ENCODE measurements at regions not wholly inside any gene's neighbourhood (a gene's known extent, or its start where the extent isn't known, plus 50 kb on each side); places are given as distances from the start of the nearest gene placed in this dataset.

GRCh38 chr3:72698154-72698917 lies 149.9 kb downstream of the SHQ1 start:
- DNase-seq, result no peak

DNA sequence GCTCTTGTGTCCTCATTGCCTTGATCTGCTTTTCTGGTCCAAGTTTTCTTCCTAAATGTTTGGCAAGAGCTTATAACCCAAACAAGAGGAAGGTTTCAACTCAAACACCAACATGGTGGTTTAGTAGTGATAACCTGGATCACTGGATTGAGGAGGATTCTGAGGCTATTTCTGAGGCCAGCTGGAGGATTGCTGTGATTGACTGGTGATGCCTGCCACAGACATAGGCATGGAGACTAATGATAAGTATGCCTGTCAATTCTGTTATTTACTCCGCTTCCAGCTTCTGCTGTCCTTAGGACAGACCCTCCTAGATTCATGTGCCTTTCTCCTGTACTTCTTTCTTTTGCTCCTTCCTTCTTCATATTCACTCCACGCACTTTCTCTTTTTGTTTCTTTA lies 150.5 kb downstream of the SHQ1 start:
- DNase-seq, result no peak

- DNase-seq, result no peak
Observed at GRCh38 chr3:72696815-72697214, 151.4 kb downstream of the SHQ1 start.

DNA sequence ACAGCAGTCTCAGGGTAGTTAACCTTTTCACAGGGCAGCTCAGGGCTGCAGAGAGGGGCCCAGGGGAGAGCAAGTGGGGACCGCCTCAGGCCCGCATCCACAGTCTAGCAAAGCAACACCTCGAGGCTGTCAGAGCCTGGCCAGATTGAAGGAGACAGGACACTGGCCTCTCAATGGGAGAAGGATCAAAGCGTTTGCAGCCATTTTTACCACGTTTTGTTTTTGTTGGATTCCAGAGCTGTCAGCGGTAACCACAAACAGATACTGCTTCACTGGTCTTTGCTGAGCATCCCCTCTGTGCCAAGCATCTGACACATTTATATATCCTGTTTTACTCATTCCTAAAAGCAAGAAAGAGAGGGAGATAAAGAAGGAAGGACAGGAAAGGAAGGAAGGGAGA lies 153.8 kb downstream of the SHQ1 start:
- DNase-seq, result no peak

DNA sequence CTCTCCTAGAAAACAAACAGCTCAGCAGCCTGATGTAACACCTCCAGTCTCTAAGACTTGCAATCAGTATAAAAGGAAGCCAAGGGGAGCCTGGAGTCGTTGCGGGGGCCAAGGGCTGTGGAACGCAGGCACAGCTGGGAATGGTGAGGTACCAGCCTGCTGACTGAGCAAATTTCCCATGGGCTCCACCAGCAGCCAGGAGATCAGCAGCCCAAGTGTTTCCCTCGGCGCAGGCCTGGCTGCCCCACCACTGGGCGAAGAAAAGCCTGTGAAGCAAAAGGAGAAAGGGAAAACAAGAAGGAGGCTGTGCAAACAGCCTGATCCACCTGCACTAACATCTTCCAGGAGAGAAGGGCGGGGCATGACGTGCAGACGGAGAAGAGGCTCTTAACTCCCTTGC lies 155.3 kb downstream of the SHQ1 start:
- no peak for DNase-seq

DNA sequence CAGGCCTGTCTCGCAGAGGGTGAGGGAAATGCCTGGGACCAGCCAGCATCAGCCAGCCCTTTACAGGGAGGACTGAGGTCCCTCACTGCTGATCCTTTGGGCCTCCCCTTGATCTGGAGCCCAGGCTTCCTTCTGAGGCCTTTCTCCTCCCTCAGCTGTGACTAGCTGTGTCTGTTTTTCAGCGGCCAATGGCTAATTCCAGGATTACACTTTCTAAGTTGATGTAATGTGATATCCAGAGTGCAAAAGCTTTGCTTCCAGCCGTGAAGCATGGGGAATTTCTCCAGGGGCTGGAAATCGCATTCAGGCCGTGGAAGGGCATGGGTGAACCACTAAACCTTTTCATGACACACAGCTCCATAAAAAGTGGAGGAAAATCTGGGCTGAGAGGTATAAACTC lies 157.6 kb downstream of the SHQ1 start:
- no peak for DNase-seq

DNA sequence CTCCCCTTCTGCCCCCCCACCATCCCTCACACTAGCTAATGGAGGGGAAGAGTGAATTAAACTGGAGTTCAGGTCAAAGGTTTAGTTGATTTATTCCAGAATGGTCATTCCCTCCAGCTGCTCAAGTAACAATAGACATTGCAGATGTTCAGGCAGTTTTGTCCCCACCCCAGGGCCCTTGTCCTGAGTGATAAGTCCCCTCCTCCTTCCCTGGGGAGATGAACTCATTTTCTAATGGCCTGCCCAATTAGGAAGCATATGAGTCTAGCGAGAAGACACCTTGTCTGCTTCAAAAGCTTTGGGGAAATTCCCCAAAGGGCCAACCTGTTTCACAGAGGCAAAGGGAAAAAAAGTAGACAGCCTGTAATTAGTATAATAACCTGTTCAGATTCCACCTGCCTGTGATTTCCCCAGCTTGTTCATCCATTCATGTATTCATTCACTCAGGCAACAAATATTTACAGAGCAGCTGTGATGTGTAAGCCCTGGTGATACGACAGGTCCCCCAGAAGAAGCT lies 165.3 kb downstream of the SHQ1 start:
- no peak for DNase-seq

- no peak for DNase-seq
Observed at GRCh38 chr3:72681598-72681997, 166.6 kb downstream of the SHQ1 start.

DNA sequence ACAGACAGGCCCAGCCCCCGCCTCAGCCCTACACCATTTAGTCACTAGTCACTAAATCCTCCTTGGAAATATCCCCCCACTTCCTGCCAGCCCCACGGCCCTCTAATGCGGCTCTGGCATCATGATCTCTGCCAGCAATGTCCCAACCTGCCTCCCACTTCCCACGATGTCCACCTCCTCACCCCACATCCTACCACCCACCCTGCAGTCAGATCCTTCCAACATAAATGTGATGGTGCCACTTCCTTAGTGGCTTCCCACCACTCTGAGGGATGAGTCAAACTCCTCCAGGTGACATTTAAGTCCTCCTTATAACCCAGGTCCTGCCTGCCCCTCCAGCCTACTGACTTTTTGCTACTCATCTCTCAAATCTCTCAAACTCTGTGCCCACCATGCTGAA lies 167.5 kb downstream of the SHQ1 start:
- no peak for DNase-seq

DNA sequence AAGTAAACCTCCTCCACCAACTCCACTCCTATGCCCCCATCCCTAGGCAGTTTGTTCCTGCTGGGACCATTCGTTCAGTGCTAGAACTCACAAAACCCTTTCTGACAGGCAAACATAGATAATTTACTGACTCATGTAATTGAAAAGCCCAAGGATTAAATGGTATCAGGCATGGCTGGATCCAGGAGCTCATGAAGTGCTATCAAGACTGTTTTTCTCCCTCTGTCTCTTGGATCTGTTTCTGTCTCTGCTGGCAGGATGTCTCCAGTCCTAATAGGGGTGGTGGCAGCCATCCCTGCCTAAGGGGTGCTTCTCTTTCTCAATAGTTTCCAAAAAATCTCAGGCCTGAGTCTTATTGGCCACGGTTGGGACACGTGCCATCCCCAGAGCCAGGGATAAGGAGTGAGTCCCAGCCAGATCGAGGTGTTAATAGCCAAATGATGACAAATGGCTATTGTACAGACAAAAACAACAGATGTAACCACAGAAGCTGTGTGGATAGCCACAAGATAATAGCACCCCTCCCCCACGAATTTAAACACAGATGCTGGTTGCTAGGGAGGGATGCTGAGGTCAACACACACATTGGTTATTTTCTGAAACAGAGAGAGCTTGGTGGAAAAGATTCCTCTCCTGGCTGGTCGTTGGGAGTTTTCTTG lies 168.6 kb downstream of the SHQ1 start:
- DNase-seq, result no peak

DNA sequence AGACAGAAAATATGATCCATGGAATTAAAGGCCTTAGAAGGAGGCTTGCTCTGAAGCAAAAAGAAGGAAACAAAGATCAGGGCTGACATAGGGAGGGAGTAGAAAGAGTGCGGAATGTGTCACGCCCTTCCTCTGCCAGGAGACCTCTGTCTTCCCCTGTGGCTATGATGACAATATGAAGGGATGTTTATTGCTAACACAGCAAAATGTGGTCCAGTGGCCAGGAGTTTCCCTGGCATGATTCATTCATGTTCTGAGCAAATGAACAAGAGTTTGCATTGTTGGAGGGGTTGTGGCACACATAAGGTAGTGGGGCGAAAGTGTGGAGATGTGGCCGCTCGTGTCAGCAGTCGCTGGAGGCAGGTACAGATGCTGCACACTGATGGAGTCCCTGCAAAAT lies 169.4 kb downstream of the SHQ1 start:
- DNase-seq, result no peak

DNA sequence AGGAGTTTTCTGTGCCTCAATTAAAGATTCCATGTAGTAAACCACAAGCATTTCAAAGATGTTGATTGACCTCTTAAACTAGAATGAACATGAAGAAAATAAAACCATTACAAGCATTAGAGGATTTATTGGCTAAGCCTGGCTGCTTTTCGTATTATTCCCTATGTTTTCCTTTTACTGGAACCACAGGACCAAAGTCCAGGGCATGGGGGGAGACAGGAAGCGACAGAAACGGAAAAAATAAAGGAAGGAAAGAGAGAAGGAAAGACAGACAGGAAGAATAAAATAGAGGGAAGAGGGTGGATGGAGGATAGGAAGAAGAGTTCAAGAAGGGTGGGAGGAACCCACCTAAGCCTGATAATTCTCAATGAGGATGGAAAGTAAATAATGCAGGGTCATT lies 169.9 kb downstream of the SHQ1 start:
- DNase-seq, result no peak

DNA sequence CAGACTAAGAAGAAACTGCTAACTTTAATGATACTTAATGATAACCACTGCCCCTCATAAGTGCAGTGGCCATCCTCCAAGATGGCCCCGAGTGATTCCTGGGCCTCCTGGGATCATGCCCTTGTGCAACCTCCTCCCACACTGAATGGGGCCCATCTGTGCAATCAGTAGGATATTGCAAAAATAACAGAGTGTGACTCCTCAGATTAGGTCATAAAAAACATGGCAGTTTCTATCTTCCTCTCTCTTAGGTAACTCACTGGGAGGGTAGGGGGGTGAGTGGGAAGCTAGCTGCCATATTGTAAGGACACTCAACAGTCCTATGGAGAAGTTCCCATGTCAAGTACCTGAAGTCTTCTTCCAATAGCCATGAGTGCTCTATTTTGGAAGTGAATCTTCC lies 173.0 kb downstream of the SHQ1 start:
- no peak for DNase-seq

DNA sequence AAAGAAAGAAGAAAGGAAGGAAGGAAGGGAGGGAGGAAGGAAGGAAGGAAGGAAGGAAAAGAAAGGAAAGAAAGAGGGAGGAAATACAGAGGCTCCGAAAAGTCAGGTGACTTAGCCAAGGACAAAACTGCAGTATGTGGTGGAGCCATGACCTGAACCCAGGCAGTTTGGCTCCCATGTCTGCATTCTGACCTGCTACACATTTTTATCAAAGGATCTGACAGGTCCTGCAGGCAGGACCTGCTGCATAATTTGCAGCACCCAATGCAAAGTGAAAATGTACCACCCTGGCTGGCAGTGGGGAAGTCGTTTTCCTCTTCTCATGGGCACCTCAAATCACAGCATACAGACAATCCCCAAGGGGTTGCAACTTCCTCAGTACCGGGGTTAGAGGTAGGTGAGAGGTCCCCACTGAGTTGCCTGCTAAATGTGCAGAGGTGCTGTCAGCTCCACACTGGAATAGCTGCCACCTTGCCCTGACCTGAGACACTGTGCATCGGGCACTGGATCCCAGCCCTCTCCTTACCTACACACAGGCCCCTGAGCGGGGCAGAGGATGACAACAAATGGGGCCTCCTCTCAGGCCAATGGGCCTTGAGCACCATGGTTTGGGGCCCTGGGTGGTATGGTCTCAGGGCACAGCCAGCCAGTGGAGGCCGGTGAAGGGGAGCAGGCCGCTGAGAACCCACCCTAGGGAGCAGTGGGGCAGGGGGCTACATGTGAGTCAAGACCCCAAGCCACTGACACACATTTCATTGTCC lies 175.1 kb downstream of the SHQ1 start:
- DNase-seq, result no peak

GRCh38 chr3:72669224-72669623 lies 179.0 kb downstream of the SHQ1 start:
- DNase-seq, result no peak

GRCh38 chr3:72666447-72666755 lies 181.8 kb downstream of the SHQ1 start:
- DNase-seq, result no peak

DNA sequence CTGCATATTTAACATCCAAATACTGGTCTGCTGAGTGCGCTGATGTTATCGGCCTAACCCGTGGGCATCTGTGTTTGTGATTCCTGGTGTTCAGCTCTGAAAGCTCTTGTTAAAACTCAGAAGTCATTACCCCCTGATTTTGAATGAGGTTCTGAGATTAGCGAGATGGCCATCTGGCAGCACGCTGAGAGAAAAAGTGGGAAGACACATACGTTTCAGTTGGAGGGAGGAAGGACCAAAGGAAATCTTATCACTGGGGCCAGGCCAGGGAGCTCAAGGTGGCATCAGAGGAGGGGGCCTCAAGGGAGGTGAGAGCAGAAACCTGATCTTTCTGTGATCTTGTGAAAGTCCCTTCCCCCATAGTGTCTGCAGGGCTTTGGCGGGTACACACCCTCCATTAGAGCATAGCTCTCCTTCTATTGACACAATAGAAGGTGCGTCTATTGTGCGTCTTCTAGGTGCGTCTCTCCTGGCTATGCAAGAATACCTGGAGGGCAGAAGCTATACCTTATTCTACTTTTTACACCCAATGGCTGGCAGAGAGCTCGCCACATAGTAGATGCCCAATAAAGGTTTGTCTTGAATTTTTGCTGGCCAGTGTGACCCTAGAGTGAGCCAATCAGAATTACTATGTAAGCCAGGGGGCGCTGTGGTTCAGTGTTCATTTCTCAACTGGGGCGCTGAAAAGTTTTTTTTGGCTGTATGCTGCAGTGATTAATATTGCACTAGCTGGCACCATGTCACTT lies 182.4 kb downstream of the SHQ1 start:
- peak; percentile 60 for DNase-seq

DNA sequence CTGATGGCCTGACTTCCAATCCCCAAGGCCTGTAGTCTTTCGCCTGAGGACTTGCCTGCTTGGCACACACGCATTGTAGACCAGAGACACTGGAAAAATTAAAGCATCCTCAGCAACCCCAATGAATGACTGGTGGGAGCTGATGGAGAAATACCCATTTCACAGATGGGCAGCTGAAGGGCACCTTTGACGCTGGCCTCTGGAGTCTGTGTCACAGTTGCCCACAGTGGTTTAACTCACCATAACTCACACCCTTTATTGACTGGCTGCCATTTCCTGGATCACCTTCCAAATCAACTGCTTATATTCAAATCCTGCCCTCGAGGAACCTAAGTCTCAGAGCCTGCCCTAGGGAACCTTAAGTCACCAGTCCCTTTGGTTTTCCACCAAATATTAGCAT lies 183.1 kb downstream of the SHQ1 start:
- no peak for DNase-seq

DNA sequence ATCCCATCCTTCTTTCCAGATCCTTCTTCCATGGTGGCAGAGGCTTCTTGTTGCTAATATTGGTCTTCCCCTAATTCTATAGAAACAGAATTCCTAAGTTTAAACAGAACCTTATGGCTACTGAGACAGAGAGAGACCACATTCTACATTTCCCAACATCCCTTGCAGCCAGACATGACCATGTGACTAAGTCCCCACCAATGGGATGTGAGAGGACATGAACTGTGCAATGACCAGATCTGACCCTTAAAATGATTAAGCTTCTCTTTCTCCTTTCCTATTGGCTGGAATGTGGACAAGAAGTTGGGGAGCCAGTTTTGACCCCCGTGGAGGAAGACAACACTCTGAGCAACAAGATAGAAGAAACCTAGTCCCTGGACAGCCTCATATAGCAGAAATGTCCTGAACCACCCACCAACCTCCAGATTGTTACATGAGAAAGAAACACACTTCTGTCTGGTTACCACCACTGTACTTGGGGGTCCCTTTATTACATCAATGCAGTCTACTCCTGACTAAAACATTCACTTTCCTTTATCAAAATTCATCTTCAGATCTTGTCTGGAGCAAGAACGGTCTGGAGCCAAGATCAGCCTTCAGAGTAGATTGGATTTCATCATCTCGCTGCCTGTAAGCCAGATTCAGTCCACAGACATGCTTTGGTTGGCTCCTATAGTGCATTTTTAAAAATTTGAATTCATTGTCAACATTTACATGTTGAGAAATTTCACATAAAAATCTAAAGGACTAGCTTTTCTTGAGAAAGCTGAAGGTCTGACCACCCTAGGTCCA lies 183.9 kb downstream of the SHQ1 start:
- no peak for DNase-seq

DNA sequence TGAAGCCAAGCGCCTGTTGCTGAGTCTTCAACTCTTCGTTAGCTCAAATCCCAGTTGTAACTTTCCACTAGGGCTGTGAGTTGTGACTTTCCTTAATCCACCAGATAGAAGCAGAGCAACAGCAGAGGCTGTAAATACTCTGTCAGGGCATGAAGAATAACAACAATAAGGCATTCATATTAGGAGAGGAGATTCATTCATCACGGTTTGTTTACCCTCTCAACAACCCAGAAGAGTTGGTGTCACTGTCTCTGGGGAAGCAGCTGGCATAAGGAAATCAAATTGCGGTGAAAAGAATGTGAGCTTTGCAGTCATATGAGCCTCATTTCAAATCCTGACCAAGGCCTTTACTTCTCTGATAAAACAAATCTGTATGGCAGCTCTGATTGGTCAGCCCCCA lies 184.8 kb downstream of the SHQ1 start:
- no peak for DNase-seq

GRCh38 chr3:72661115-72661457 lies 187.2 kb downstream of the SHQ1 start:
- no peak for DNase-seq

DNA sequence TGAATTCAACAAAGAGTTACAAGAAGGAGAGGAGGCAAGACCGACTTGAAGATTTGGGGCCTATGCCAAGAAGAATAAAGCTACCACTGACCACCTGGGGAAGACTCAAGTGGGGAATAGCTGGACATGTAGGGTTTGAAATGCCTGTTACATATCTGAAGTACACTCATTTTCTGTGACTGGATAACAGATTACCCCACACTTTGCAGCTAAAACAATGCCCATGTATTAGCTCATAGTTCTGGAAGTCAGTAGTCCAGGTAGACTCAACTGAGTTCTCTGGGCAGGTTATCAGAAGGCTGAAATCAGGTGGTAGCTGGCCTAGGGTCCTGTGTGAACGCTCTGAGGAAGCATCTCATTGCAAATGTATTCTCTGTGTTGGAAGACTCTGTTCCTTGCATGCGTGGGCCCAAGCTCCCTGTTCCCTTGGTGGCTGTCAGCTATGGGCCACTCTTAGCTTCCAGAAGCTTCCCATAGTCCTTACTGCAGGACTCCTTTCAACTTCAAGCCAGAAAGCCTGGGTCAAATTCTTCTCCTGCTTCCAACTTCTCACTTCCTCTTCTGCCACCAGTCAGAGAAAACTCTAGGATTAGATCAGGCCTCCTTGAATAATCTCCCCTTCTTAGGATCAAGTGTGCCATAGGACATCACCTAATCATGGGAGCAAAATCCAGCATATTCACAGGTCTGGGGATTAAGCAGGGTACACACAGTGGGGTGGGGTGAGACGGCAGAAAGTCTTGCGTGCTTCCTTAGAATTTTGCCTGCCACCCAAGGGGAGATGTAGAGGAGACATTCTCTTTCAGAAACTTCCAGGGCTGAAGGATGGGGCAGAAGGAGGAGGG lies 187.8 kb downstream of the SHQ1 start:
- no peak for DNase-seq
